ENCODE measurements at regions not wholly inside any gene's neighbourhood (a gene's known extent, or its start where the extent isn't known, plus 50 kb on each side); places are given as distances from the start of the nearest gene placed in this dataset.

DNA sequence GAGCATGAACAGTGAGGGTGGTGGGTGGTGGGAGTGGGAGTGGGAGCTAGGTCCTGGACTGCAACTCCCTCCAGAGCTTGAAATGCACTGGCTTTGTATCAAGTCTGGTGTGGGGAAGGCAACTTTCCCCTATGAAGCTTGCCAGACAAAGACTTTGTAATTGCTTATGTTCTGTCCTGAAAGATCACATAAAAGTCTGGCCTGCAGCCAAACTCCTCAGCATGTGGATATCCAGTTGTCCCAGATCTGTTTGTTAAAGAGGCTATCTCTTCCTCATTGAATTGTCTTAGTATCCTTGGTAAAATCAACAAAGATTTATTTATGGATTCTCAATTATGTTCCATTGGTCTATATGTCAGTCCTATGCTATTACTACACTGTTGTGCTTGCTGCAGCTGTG, 607.9 kb downstream of the GLUD2 start:
- TF ChIP-seq, protein P1, sequence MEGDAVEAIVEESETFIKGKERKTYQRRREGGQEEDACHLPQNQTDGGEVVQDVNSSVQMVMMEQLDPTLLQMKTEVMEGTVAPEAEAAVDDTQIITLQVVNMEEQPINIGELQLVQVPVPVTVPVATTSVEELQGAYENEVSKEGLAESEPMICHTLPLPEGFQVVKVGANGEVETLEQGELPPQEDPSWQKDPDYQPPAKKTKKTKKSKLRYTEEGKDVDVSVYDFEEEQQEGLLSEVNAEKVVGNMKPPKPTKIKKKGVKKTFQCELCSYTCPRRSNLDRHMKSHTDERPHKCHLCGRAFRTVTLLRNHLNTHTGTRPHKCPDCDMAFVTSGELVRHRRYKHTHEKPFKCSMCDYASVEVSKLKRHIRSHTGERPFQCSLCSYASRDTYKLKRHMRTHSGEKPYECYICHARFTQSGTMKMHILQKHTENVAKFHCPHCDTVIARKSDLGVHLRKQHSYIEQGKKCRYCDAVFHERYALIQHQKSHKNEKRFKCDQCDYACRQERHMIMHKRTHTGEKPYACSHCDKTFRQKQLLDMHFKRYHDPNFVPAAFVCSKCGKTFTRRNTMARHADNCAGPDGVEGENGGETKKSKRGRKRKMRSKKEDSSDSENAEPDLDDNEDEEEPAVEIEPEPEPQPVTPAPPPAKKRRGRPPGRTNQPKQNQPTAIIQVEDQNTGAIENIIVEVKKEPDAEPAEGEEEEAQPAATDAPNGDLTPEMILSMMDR (IDR thresholded peaks at IDR 0.05), result no peak
- no peak for TF ChIP-seq POLR2A (IDR thresholded peaks at IDR 0.05)

Data from testis (tissue), 2 donors.